Peyer's patch (tissue), 4 donors: ENCODE measurements at regions not wholly inside any gene's neighbourhood (a gene's known extent, or its start where the extent isn't known, plus 50 kb on each side); places are given as distances from the start of the nearest gene placed in this dataset.
"Not testable (repeated sequence)": the region's sequence is repeated elsewhere in the genome, so short reads cannot be mapped to it uniquely, and the experiment has no call there.

ENCODE experiments used
- POLR2A ChIP-seq, 2 donors: fragments of 450-650 bp; IDR thresholded peaks; one replicate each; pipeline ENCODE4 v1.5.1; 2017; ENCODE audit warnings: antibody characterized with exemption in 2 of 2, mild to moderate bottlenecking in 2 of 2, moderate library complexity in 2 of 2
- TF ChIP-seq, protein P1 (sequence below), 6 experiments: fragments of 450-650 bp in 4 of 6; fragments of 200-600 bp in 2 of 6; sonication (generic) in 1 of 6; IDR thresholded peaks; one replicate each; pipeline ENCODE4 v1.5.1; 2017 to 2019; ENCODE audit warnings: antibody characterized with exemption in 6 of 6, mild to moderate bottlenecking in 3 of 6, moderate library complexity in 1 of 6

DNA sequence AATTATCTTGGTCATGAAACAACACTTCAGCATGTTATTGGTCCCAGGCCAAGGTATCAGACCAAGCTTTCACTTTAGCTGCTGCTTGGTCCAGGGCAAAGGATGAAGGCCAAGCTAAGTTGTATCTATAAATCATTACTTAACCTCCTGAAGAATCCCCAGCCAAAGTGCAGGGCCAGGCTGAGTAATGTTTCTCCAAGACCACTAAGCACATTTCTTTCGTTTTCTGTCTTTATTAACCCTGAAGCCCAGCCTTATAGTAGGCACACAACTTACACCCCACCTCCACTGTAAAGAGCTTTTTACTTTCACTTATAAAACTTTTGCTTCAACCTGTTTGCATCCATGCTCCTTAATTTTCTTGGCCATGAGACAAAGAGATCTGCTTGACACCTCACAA lies 167.3 kb downstream of the RBMY1A1 start:
- not testable (repeated sequence) for TF ChIP-seq POLR2A (IDR thresholded peaks at IDR 0.05)
- TF ChIP-seq, protein P1, sequence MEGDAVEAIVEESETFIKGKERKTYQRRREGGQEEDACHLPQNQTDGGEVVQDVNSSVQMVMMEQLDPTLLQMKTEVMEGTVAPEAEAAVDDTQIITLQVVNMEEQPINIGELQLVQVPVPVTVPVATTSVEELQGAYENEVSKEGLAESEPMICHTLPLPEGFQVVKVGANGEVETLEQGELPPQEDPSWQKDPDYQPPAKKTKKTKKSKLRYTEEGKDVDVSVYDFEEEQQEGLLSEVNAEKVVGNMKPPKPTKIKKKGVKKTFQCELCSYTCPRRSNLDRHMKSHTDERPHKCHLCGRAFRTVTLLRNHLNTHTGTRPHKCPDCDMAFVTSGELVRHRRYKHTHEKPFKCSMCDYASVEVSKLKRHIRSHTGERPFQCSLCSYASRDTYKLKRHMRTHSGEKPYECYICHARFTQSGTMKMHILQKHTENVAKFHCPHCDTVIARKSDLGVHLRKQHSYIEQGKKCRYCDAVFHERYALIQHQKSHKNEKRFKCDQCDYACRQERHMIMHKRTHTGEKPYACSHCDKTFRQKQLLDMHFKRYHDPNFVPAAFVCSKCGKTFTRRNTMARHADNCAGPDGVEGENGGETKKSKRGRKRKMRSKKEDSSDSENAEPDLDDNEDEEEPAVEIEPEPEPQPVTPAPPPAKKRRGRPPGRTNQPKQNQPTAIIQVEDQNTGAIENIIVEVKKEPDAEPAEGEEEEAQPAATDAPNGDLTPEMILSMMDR (IDR thresholded peaks at IDR 0.05), result not testable (repeated sequence)
